HepG2 (cell line): ENCODE measurements at regions not wholly inside any gene's neighbourhood (a gene's known extent, or its start where the extent isn't known, plus 50 kb on each side); places are given as distances from the start of the nearest gene placed in this dataset.

ENCODE experiments used
- ATAC-seq: fragments of 200-7000 bp; cut with Tn5 transposase; 3 replicates; pipeline ENCODE4 v1.9.1; 2020; ENCODE audit warnings: mild to moderate bottlenecking, moderate library complexity
- BruUV-seq: library from RNA; stranded (reverse); fragments of 400-500 nt; replicated peaks from 2 replicates; lab custom pipeline; 2021; lab: Mats Ljungman, UMichigan
- CTCF ChIA-PET: fragments of 300-600 bp; formaldehyde crosslinking; extraction: SDS; loops from one replicate; lab custom pipeline; 2021; ENCODE audit warnings: low total read pairs, inconsistent platforms, low intra/inter-chr PET ratio; lab: Yijun Ruan, JAX
- POLR2A ChIA-PET: fragments of 350-600 bp; sonication (Branson Sonifier 250); formaldehyde crosslinking; loops from one replicate; lab custom pipeline; 2020; ENCODE audit warnings: antibody characterized with exemption, inconsistent platforms; lab: Yijun Ruan, JAX
- DNase-seq: peaks from one replicate; pipeline ENCODE4 v3.0.0-alpha.2; 2015; ENCODE audit warnings: low spot score
- FAIRE-seq: peaks from 3 replicates; lab custom pipeline; 2011; peaks lifted over from hg19 to GRCh38; lab: Jason Lieb, UNC
- H2AFZ ChIP-seq: one replicate; pipeline ENCODE4 v1.6.1; 2011; ENCODE audit warnings: low read length, inconsistent platforms
- H3K27ac ChIP-seq: fragments of 300-600 bp; 3 replicates; pipeline ENCODE4 v1.8.0; 2011; ENCODE audit warnings: mixed run types, mild to moderate bottlenecking, mixed read lengths, low read length, inconsistent platforms; ENCODE audit not compliant: insufficient read depth; ENCODE audit errors: extremely low read length
- H3K27me3 ChIP-seq, 2 experiments: fragments of 200-600 bp in 1 of 2; 2 replicates in 1 of 2; 3 replicates in 1 of 2; pipeline versions ENCODE4 v1.6.0 to v1.8.0; 2011; ENCODE audit warnings: low read length in 2 of 2, mild to moderate bottlenecking in 2 of 2, moderate library complexity in 2 of 2, inconsistent platforms in 1 of 2; ENCODE audit not compliant: insufficient read depth in 2 of 2, control insufficient read depth in 1 of 2
- H3K36me3 ChIP-seq, 2 experiments: fragments of 200-600 bp in 1 of 2; replicated peaks in 1 of 2; 2 replicates in 1 of 2; 3 replicates in 1 of 2; pipeline versions ENCODE4 v1.5.1 to v1.8.0; 2011; ENCODE audit warnings: low read length in 2 of 2, inconsistent platforms in 1 of 2; ENCODE audit not compliant: insufficient read depth in 2 of 2, control insufficient read depth in 1 of 2
- H3K4me1 ChIP-seq: 2 replicates; pipeline ENCODE4 v1.5.1; 2012; ENCODE audit warnings: low read length, inconsistent platforms; ENCODE audit not compliant: insufficient read depth
- H3K4me2 ChIP-seq: 2 replicates; pipeline ENCODE4 v1.6.0; 2011; ENCODE audit warnings: low read depth, low read length, inconsistent platforms
- H3K4me3 ChIP-seq, 3 experiments: fragments of 200-600 bp in 1 of 3; sonication (generic), shearing (Covaris generic) in 1 of 3; replicated peaks in 1 of 3; 2 replicates each; pipeline ENCODE4 v1.5.1; 2011 to 2016; ENCODE audit warnings: low read length in 3 of 3, inconsistent platforms in 2 of 3, low read depth in 2 of 3, mild to moderate bottlenecking in 2 of 3, control low read depth in 1 of 3, mixed read lengths in 1 of 3; ENCODE audit not compliant: insufficient read depth in 1 of 3
- H3K79me2 ChIP-seq: one replicate; pipeline ENCODE4 v1.6.1; 2011; ENCODE audit warnings: low read length, inconsistent platforms; ENCODE audit not compliant: insufficient read depth
- H3K9ac ChIP-seq: 2 replicates; pipeline ENCODE4 v1.6.0; 2011; ENCODE audit warnings: mild to moderate bottlenecking, low read depth, low read length, inconsistent platforms; ENCODE audit not compliant: insufficient read depth
- H3K9me3 ChIP-seq: 2 replicates; pipeline ENCODE4 v1.5.1; 2012; ENCODE audit warnings: mild to moderate bottlenecking, low read length
- H4K20me1 ChIP-seq: 2 replicates; pipeline ENCODE4 v1.6.0; 2011; ENCODE audit warnings: inconsistent platforms, mild to moderate bottlenecking, low read length, moderate library complexity; ENCODE audit not compliant: insufficient read depth
- E2F5 ChIP-seq: sonication (generic); formaldehyde crosslinking; conservative IDR thresholded peaks from 2 replicates; pipeline ENCODE4 v1.4.0; 2020; ENCODE audit warnings: missing genetic modification reagents
- FOSL1 ChIP-seq: sonication (generic); formaldehyde crosslinking; IDR thresholded peaks from 2 replicates; pipeline ENCODE4 v1.9.0; 2021; ENCODE audit warnings: missing genetic modification reagents, borderline replicate concordance
- FOXO4 ChIP-seq: sonication (generic); formaldehyde crosslinking; conservative IDR thresholded peaks from 2 replicates; pipeline ENCODE4 v1.8.1; 2023; ENCODE audit warnings: missing genetic modification reagents
- KMT2A ChIP-seq: sonication (generic); formaldehyde crosslinking; IDR thresholded peaks from 2 replicates; pipeline ENCODE4 v1.4.0; 2020; ENCODE audit warnings: missing genetic modification reagents
- MAFG ChIP-seq: sonication (generic); formaldehyde crosslinking; IDR thresholded peaks from 2 replicates; pipeline ENCODE4 v1.5.1; 2020; ENCODE audit warnings: mild to moderate bottlenecking, missing genetic modification reagents
- MIER3 ChIP-seq: IDR thresholded peaks from 2 replicates; pipeline ENCODE4 v1.6.1; 2016; ENCODE audit warnings: missing compliant biosample characterization, borderline replicate concordance
- MXI1 ChIP-seq: IDR thresholded peaks from 3 replicates; pipeline ENCODE4 v1.6.1; 2012; ENCODE audit warnings: low read depth, low read length, inconsistent platforms, borderline replicate concordance
- NFYB ChIP-seq: sonication (generic); formaldehyde crosslinking; IDR thresholded peaks from 2 replicates; pipeline ENCODE4 v1.4.0; 2020; ENCODE audit warnings: missing genetic modification reagents
- POGZ ChIP-seq: sonication (generic); formaldehyde crosslinking; IDR thresholded peaks from 2 replicates; pipeline ENCODE4 v1.4.0; 2020; ENCODE audit warnings: mild to moderate bottlenecking, missing genetic modification reagents
- PRDM4 ChIP-seq: sonication (generic); formaldehyde crosslinking; IDR thresholded peaks from 2 replicates; pipeline ENCODE4 v1.9.0; 2021; ENCODE audit warnings: missing genetic modification reagents, borderline replicate concordance
- SALL2 ChIP-seq: sonication (generic); formaldehyde crosslinking; IDR thresholded peaks from 2 replicates; pipeline ENCODE4 v1.8.1; 2023; ENCODE audit warnings: mild to moderate bottlenecking, missing genetic modification reagents, inconsistent platforms
- ZMYM3 ChIP-seq: sonication (generic); formaldehyde crosslinking; IDR thresholded peaks from 2 replicates; pipeline ENCODE4 v1.5.1; 2020; ENCODE audit warnings: mild to moderate bottlenecking, missing genetic modification reagents
- ZNF121 ChIP-seq: sonication (generic); formaldehyde crosslinking; IDR thresholded peaks from 2 replicates; pipeline ENCODE4 v1.5.0; 2020; ENCODE audit warnings: mild to moderate bottlenecking, missing genetic modification reagents
- ZNF264 ChIP-seq: sonication (generic); formaldehyde crosslinking; IDR thresholded peaks from 2 replicates; pipeline ENCODE4 v1.4.0; 2020; ENCODE audit warnings: missing genetic modification reagents
- ZNF33B ChIP-seq: sonication (generic); formaldehyde crosslinking; IDR thresholded peaks from 2 replicates; pipeline ENCODE4 v1.5.1; 2020; ENCODE audit warnings: mild to moderate bottlenecking, missing genetic modification reagents
- ZNF343 ChIP-seq: sonication (generic); formaldehyde crosslinking; IDR thresholded peaks from 2 replicates; pipeline ENCODE4 v1.4.0; 2020; ENCODE audit warnings: mild to moderate bottlenecking, missing genetic modification reagents
- ZNF549 ChIP-seq: sonication (generic); formaldehyde crosslinking; IDR thresholded peaks from 2 replicates; pipeline ENCODE4 v1.5.0; 2020; ENCODE audit warnings: missing genetic modification reagents
- WGBS: methylation state at CpG from one replicate; pipeline ENCODE4 v1.1.6; 2017; ENCODE audit warnings: low lambda C conversion rate; 5-methylcytosine and 5-hydroxymethylcytosine counted together
- in situ Hi-C: cut with HindIII; loops from 2 replicates; pipeline ENCODE4 v1.10.0; 2017; ENCODE audit warnings: low pct_unique_long_range_greater_than_20kb; ENCODE audit not compliant: extremely low pct_ligation_motif_present
- intact Hi-C: fragments of 100-400 bp; cut with micrococcal nuclease; formaldehyde crosslinking; loops from one replicate; pipeline ENCODE4 v1.10.0; 2022; ENCODE audit not compliant: unreplicated experiment
- TF ChIP-seq, protein P1 (sequence below): IDR thresholded peaks from 2 replicates; pipeline ENCODE4 v1.6.1; 2016; ENCODE audit warnings: low read depth, missing genetic modification reagents, missing compliant biosample characterization

DNA sequence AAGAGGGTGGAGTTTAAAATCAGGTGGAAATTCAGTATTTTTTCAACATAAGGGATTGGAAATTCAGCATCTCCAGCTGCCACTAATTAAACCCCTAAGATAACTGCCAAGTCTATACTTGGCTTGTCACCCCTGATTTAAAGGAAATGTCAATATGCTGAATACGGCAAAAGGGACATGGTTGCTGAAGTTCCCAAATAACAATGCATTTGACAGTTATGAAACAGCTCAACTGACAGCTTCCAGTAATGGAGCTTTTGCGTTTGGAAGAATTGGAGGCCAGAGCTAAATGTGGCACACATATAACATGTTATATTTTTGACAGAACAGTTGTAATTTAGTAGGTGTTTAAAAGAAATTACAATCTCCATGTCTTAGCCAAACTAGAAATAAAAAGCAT is 1867.9 kb upstream of the LRRTM1 start:
- H3K9ac ChIP-seq: no peak overlapping the region
- 20% methylated on average over 2 of the region's 2 CpGs for WGBS
- H3K9me3 ChIP-seq: peaks cover 32% of the 10 kb centered on the region
- FAIRE-seq: no peak
- no peak overlapping the region for H2AFZ ChIP-seq
- DNase-seq: no peak
- no peak overlapping the region for H3K4me2 ChIP-seq
- ChIA-PET CTCF (no interaction called here), POLR2A (no interaction called here)
- H3K36me3 ChIP-seq: no peaks in the 10 kb centered on the region
- H3K4me3 ChIP-seq: no peak overlapping the region
- no peaks in the 10 kb centered on the region for H3K4me1 ChIP-seq
- no peak overlapping the region for H3K27ac ChIP-seq
- H4K20me1 ChIP-seq: no peaks in the 10 kb centered on the region
- in situ Hi-C loops (no loop called here), intact Hi-C loops (no loop called here)
- no peaks in the 10 kb centered on the region for H3K79me2 ChIP-seq
- no peak for ATAC-seq
- BruUV-seq: no TSS peak
- no peaks in the 10 kb centered on the region for H3K27me3 ChIP-seq
- TF ChIP-seq ZNF343: no peak
- TF ChIP-seq PRDM4: no peak
- TF ChIP-seq, protein P1, sequence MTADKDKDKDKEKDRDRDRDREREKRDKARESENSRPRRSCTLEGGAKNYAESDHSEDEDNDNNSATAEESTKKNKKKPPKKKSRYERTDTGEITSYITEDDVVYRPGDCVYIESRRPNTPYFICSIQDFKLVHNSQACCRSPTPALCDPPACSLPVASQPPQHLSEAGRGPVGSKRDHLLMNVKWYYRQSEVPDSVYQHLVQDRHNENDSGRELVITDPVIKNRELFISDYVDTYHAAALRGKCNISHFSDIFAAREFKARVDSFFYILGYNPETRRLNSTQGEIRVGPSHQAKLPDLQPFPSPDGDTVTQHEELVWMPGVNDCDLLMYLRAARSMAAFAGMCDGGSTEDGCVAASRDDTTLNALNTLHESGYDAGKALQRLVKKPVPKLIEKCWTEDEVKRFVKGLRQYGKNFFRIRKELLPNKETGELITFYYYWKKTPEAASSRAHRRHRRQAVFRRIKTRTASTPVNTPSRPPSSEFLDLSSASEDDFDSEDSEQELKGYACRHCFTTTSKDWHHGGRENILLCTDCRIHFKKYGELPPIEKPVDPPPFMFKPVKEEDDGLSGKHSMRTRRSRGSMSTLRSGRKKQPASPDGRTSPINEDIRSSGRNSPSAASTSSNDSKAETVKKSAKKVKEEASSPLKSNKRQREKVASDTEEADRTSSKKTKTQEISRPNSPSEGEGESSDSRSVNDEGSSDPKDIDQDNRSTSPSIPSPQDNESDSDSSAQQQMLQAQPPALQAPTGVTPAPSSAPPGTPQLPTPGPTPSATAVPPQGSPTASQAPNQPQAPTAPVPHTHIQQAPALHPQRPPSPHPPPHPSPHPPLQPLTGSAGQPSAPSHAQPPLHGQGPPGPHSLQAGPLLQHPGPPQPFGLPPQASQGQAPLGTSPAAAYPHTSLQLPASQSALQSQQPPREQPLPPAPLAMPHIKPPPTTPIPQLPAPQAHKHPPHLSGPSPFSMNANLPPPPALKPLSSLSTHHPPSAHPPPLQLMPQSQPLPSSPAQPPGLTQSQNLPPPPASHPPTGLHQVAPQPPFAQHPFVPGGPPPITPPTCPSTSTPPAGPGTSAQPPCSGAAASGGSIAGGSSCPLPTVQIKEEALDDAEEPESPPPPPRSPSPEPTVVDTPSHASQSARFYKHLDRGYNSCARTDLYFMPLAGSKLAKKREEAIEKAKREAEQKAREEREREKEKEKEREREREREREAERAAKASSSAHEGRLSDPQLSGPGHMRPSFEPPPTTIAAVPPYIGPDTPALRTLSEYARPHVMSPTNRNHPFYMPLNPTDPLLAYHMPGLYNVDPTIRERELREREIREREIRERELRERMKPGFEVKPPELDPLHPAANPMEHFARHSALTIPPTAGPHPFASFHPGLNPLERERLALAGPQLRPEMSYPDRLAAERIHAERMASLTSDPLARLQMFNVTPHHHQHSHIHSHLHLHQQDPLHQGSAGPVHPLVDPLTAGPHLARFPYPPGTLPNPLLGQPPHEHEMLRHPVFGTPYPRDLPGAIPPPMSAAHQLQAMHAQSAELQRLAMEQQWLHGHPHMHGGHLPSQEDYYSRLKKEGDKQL: no peak
- no peak for TF ChIP-seq NFYB (CRISPR knock-in tag)
- no peak for TF ChIP-seq FOSL1
- no peak for TF ChIP-seq KMT2A (CRISPR knock-in tag)
- TF ChIP-seq E2F5 (CRISPR knock-in tag): no peak
- no peak for TF ChIP-seq MXI1
- TF ChIP-seq FOXO4 (CRISPR knock-in tag): no peak
- TF ChIP-seq POGZ: no peak
- no peak for TF ChIP-seq ZNF33B
- no peak for TF ChIP-seq MIER3 (CRISPR knock-in tag)
- no peak for TF ChIP-seq ZMYM3
- TF ChIP-seq ZNF121 (CRISPR knock-in tag): no peak
- no peak for TF ChIP-seq ZNF264 (CRISPR knock-in tag)
- no peak for TF ChIP-seq SALL2 (CRISPR knock-in tag)
- TF ChIP-seq MAFG: no peak
- TF ChIP-seq ZNF549 (CRISPR knock-in tag): no peak
